K562 (cell line): ENCODE measurements at regions not wholly inside any gene's neighbourhood (a gene's known extent, or its start where the extent isn't known, plus 50 kb on each side); places are given as distances from the start of the nearest gene placed in this dataset.

ENCODE experiments used
- ATAC-seq: fragments of 200-7000 bp; cut with Tn5 transposase; 3 replicates; pipeline ENCODE4 v1.9.1; 2020; ENCODE audit warnings: moderate library complexity
- BruUV-seq: library from RNA; stranded (reverse); fragments of 400-500 nt; replicated peaks from 2 replicates; lab custom pipeline; 2021; lab: Mats Ljungman, UMichigan
- CTCF ChIA-PET: fragments of 300-600 bp; formaldehyde crosslinking; extraction: SDS; loops from one replicate; lab custom pipeline; 2021; ENCODE audit warnings: low intra/inter-chr PET ratio; lab: Yijun Ruan, JAX
- POLR2A ChIA-PET: fragments of 300-600, 350-650 bp; sonication (Branson Sonifier 250); formaldehyde crosslinking; extraction: SDS; loops from one replicate; lab custom pipeline; 2021; ENCODE audit warnings: antibody characterized with exemption, inconsistent platforms; lab: Yijun Ruan, JAX
- DNase-seq, 4 experiments: peaks; one replicate each; pipeline versions ENCODE4 v3.0.0 to v3.0.0-alpha.2; 2011 to 2018; ENCODE audit warnings: low spot score in 3 of 4, mixed read lengths in 3 of 4; ENCODE audit errors: extremely low read depth in 1 of 4
- FAIRE-seq: peaks from 2 replicates; lab custom pipeline; 2011; peaks lifted over from hg19 to GRCh38; lab: Jason Lieb, UNC
- H2AFZ ChIP-seq: 2 replicates; pipeline ENCODE4 v1.6.0; 2011; ENCODE audit warnings: low read depth, low read length, control low read depth, inconsistent platforms
- H3K27ac ChIP-seq: fragments of 200-600 bp; 3 replicates; pipeline ENCODE4 v1.8.0; 2011; ENCODE audit warnings: low read depth, mild to moderate bottlenecking, control low read depth, inconsistent platforms, low read length, moderate library complexity, mixed read lengths; ENCODE audit errors: extremely low read depth
- H3K27me3 ChIP-seq, 2 experiments: fragments of 300-600 bp in 1 of 2; 2 replicates in 1 of 2; 3 replicates in 1 of 2; pipeline versions ENCODE4 v1.6.0 to v1.8.0; 2011; ENCODE audit warnings: inconsistent platforms in 2 of 2, low read length in 2 of 2, mild to moderate bottlenecking in 1 of 2, mixed read lengths in 1 of 2, moderate library complexity in 1 of 2; ENCODE audit not compliant: control insufficient read depth in 2 of 2, insufficient read depth in 2 of 2
- H3K36me3 ChIP-seq: fragments of 300-600 bp; 3 replicates; pipeline ENCODE4 v1.8.0; 2011; ENCODE audit warnings: mild to moderate bottlenecking, low read length, inconsistent platforms; ENCODE audit not compliant: control insufficient read depth, insufficient read depth
- H3K4me1 ChIP-seq, 2 experiments: fragments of 200-600 bp in 1 of 2; replicated peaks in 1 of 2; 2 replicates in 1 of 2; 3 replicates in 1 of 2; pipeline versions ENCODE4 v1.5.1 to v1.8.0; 2011; ENCODE audit warnings: inconsistent platforms in 2 of 2, low read length in 2 of 2, mild to moderate bottlenecking in 1 of 2, mixed read lengths in 1 of 2, moderate library complexity in 1 of 2; ENCODE audit not compliant: control insufficient read depth in 2 of 2, insufficient read depth in 2 of 2
- H3K4me2 ChIP-seq: 2 replicates; pipeline ENCODE4 v1.6.1; 2011; ENCODE audit warnings: low read length, control low read depth, inconsistent platforms, mixed read lengths; ENCODE audit not compliant: insufficient read depth
- H3K4me3 ChIP-seq: fragments of 200-600 bp; sonication (generic), shearing (Covaris generic); 2 replicates; pipeline ENCODE4 v1.5.1; 2016; ENCODE audit warnings: control low read depth, inconsistent platforms
- H3K79me2 ChIP-seq: fragments of 200-600 bp; 3 replicates; pipeline ENCODE4 v1.8.0; 2011; ENCODE audit warnings: low read length, inconsistent platforms; ENCODE audit not compliant: control insufficient read depth, insufficient read depth
- H3K9ac ChIP-seq, 2 experiments: 2 replicates each; pipeline versions ENCODE4 v1.6.0 to v1.6.1; 2011; ENCODE audit warnings: low read depth in 2 of 2, low read length in 2 of 2, control low read depth in 1 of 2, inconsistent platforms in 1 of 2, mild to moderate bottlenecking in 1 of 2, mixed read lengths in 1 of 2; ENCODE audit not compliant: insufficient read depth in 1 of 2
- H3K9me1 ChIP-seq: one replicate; pipeline ENCODE4 v1.6.0; 2011; ENCODE audit warnings: inconsistent platforms, mild to moderate bottlenecking, low read length, moderate library complexity; ENCODE audit not compliant: control insufficient read depth, insufficient read depth
- H3K9me3 ChIP-seq: replicated peaks from 2 replicates; pipeline ENCODE4 v1.5.1; 2011; ENCODE audit warnings: low read depth, low read length, inconsistent platforms; ENCODE audit not compliant: control insufficient read depth, insufficient read depth
- H4K20me1 ChIP-seq: replicated peaks from 2 replicates; pipeline ENCODE4 v1.6.1; 2011; ENCODE audit warnings: low read length, inconsistent platforms, mixed read lengths; ENCODE audit not compliant: control insufficient read depth, insufficient read depth
- CBX2 ChIP-seq: fragments of 200-600 bp; sonication (generic); IDR thresholded peaks from one replicate; pipeline ENCODE4 v1.6.1; 2012; ENCODE audit warnings: mild to moderate bottlenecking, low read length, inconsistent platforms; ENCODE audit not compliant: insufficient read depth, poor library complexity, severe bottlenecking
- CHD1 ChIP-seq: fragments of 200-600 bp; sonication (generic); IDR thresholded peaks from one replicate; pipeline ENCODE4 v1.6.1; 2012; ENCODE audit warnings: mild to moderate bottlenecking, moderate library complexity, low read length, inconsistent platforms
- FOXM1 ChIP-seq, 2 experiments: fragments of 450-650 bp in 1 of 2; sonication (generic) in 1 of 2; formaldehyde crosslinking in 1 of 2; IDR thresholded peaks; 2 replicates each; pipeline versions ENCODE4 v1.6.1 to v1.9.0; 2017 to 2022; ENCODE audit warnings: low read depth in 2 of 2, mild to moderate bottlenecking in 2 of 2, missing genetic modification reagents in 1 of 2, moderate library complexity in 1 of 2
- GATAD2B ChIP-seq: fragments of 450-650 bp; IDR thresholded peaks from 2 replicates; pipeline ENCODE4 v1.6.1; 2017; ENCODE audit warnings: mild to moderate bottlenecking, borderline replicate concordance
- NFRKB ChIP-seq: fragments of 450-650 bp; IDR thresholded peaks from 2 replicates; pipeline ENCODE4 v1.6.1; 2016; ENCODE audit warnings: low read depth
- PML ChIP-seq: IDR thresholded peaks from 2 replicates; pipeline ENCODE4 v1.6.1; 2012; ENCODE audit warnings: low read length, inconsistent platforms
- RAD21 ChIP-seq, 2 experiments: fragments of 250-450 bp in 1 of 2; fragments of 450-650 bp in 1 of 2; sonication (Bioruptor Pico) in 1 of 2; formaldehyde crosslinking in 1 of 2; IDR thresholded peaks in 1 of 2; conservative IDR thresholded peaks in 1 of 2; 2 replicates each; pipeline versions ENCODE4 v1.4.0 to v1.8.0; 2020 to 2022; ENCODE audit warnings: mild to moderate bottlenecking in 2 of 2, moderate library complexity in 1 of 2
- REST ChIP-seq, 2 experiments: fragments of 450-650 bp; formaldehyde crosslinking in 1 of 2; IDR thresholded peaks; 2 replicates each; pipeline versions ENCODE4 v1.4.0 to v1.6.1; 2014 to 2020; ENCODE audit warnings: mild to moderate bottlenecking in 2 of 2, borderline replicate concordance in 1 of 2, low read depth in 1 of 2
- TRIM28 ChIP-seq: fragments of 450-650 bp; IDR thresholded peaks from 2 replicates; pipeline ENCODE4 v1.6.1; 2017
- ZC3H4 ChIP-seq: sonication (generic); formaldehyde crosslinking; IDR thresholded peaks from 2 replicates; pipeline ENCODE4 v1.9.0; 2021; ENCODE audit warnings: missing genetic modification reagents, borderline replicate concordance
- ZNF134 ChIP-seq: fragments of 250-450 bp; sonication (Bioruptor Pico); conservative IDR thresholded peaks from 2 replicates; pipeline ENCODE4 v1.4.0; 2020
- WGBS: fragments of 100-300 bp; shearing (Covaris generic); methylation state at CpG from one replicate; pipeline ENCODE4 v1.1.6; 2016; ENCODE audit warnings: low coverage, mixed read lengths; ENCODE audit not compliant: insufficient coverage; ENCODE audit errors: missing lambda C conversion rate; 5-methylcytosine and 5-hydroxymethylcytosine counted together
- in situ Hi-C: fragments of 300-500 bp; cut with MboI; formaldehyde crosslinking; loops from 4 replicates; pipeline ENCODE4 v1.15.0; 2018; ENCODE audit warnings: inconsistent platforms, mixed read lengths
- intact Hi-C: fragments of 100-400 bp; cut with micrococcal nuclease; formaldehyde crosslinking; loops from 2 replicates; pipeline ENCODE4 v1.14.2; 2022
- TF ChIP-seq, protein P1 (sequence below), 3 experiments: IDR thresholded peaks in 2 of 3; conservative IDR thresholded peaks in 1 of 3; 2 replicates each; pipeline ENCODE4 v1.5.1; 2011 to 2012; ENCODE audit warnings: low read length in 3 of 3, mild to moderate bottlenecking in 3 of 3, control low read depth in 2 of 3, improper control_type of control experiment in 1 of 3, inconsistent platforms in 1 of 3, low read depth in 1 of 3, mixed read lengths in 1 of 3, moderate library complexity in 1 of 3; ENCODE audit not compliant: insufficient read depth in 2 of 3

- Histone ChIP-seq H3K27ac (no peak overlapping the region), H3K4me3 (no peak overlapping the region), H3K27me3 (no peaks in the 10 kb centered on the region), H3K9ac (no peak overlapping the region), H3K9me1 (no peaks in the 10 kb centered on the region), H3K4me1 (no peaks in the 10 kb centered on the region), H3K79me2 (no peaks in the 10 kb centered on the region), H2AFZ (no peak overlapping the region), H3K4me2 (no peak overlapping the region), H3K9me3 (no peaks in the 10 kb centered on the region), H4K20me1 (no peaks in the 10 kb centered on the region), H3K36me3 (no peaks in the 10 kb centered on the region)
- POLR2A ChIA-PET, result no interaction called here
- FAIRE-seq, result peak; percentile 85
- in situ Hi-C loops (loop anchor here (10.0 kb wide), 1 partner anchor 800 kb away; no protein-coding TSS in a partner anchor), intact Hi-C loops (loop anchor here (1.0 to 2.0 kb wide), 3 partner anchors 592 to 826 kb away; no protein-coding TSS in a partner anchor)
- DNase-seq, result peak; percentile 43 to 53 (median 44)
- CTCF ChIA-PET, result interaction anchor here (0.6 to 1.3 kb wide), 4 partner anchors 224 to 826 kb away, joined by 3 to 6 read pairs (median 3); no protein-coding TSS in a partner anchor
- peak; percentile 92 for ATAC-seq
- 0% methylated on average over 1 of the region's 1 CpG for WGBS
- BruUV-seq, result no TSS peak
- no peak for TF ChIP-seq TRIM28
- no peak for TF ChIP-seq PML
- TF ChIP-seq FOXM1 (IDR thresholded peaks at IDR 0.05; ENCODE audit: low read depth), result no peak
- TF ChIP-seq FOXM1 (CRISPR knock-in tag; IDR thresholded peaks at IDR 0.05; ENCODE audit: low read depth), result no peak
- TF ChIP-seq REST (IDR thresholded peaks at IDR 0.05; ENCODE audit: borderline replicate concordance), result peak; percentile 66
- no peak for TF ChIP-seq REST (CRISPR knock-in tag; IDR thresholded peaks at IDR 0.05; ENCODE audit: low read depth)
- no peak for TF ChIP-seq CBX2
- TF ChIP-seq CHD1, result no peak
- TF ChIP-seq NFRKB, result no peak
- no peak for TF ChIP-seq GATAD2B
- peak; percentile 90 to 91 for TF ChIP-seq RAD21 (CRISPR knock-in tag; conservative IDR thresholded peaks at IDR 0.05 in 1 of 2, IDR thresholded peaks at IDR 0.05 in 1 of 2)
- TF ChIP-seq, protein P1, sequence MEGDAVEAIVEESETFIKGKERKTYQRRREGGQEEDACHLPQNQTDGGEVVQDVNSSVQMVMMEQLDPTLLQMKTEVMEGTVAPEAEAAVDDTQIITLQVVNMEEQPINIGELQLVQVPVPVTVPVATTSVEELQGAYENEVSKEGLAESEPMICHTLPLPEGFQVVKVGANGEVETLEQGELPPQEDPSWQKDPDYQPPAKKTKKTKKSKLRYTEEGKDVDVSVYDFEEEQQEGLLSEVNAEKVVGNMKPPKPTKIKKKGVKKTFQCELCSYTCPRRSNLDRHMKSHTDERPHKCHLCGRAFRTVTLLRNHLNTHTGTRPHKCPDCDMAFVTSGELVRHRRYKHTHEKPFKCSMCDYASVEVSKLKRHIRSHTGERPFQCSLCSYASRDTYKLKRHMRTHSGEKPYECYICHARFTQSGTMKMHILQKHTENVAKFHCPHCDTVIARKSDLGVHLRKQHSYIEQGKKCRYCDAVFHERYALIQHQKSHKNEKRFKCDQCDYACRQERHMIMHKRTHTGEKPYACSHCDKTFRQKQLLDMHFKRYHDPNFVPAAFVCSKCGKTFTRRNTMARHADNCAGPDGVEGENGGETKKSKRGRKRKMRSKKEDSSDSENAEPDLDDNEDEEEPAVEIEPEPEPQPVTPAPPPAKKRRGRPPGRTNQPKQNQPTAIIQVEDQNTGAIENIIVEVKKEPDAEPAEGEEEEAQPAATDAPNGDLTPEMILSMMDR (IDR thresholded peaks at IDR 0.05 in 2 of 3, conservative IDR thresholded peaks at IDR 0.05 in 1 of 3; ENCODE audit: insufficient read depth in 2 of 3, low read depth in 1 of 3, low read length in 3 of 3), result peak; percentile 55 to 79 (median 71)
- no peak for TF ChIP-seq ZC3H4 (CRISPR knock-in tag)
- TF ChIP-seq ZNF134, result no peak
These were observed 342.7 kb upstream of the NR5A2 start for GRCh38 chr1:199684686-199685273.
